Trophoblast cell (in vitro differentiated cells and primary cell): ENCODE measurements at regions not wholly inside any gene's neighbourhood (a gene's known extent, or its start where the extent isn't known, plus 50 kb on each side); places are given as distances from the start of the nearest gene placed in this dataset.

Source experiments
- DNase-seq, 2 donors: peaks; one replicate each; pipeline ENCODE4 v3.0.0-alpha.2; 2016
- H2AFZ ChIP-seq: 2 replicates; pipeline ENCODE4 v1.6.1; 2013; ENCODE audit warnings: low read length, moderate library complexity, mild to moderate bottlenecking; ENCODE audit not compliant: insufficient read depth, poor library complexity
- H2AK5ac ChIP-seq: 2 replicates; pipeline ENCODE4 v1.6.1; 2013; ENCODE audit warnings: mild to moderate bottlenecking, low read length
- H2BK120ac ChIP-seq: 2 replicates; pipeline ENCODE4 v1.6.1; 2013; ENCODE audit warnings: low read length, mild to moderate bottlenecking, moderate library complexity; ENCODE audit not compliant: insufficient read depth, poor library complexity
- H2BK12ac ChIP-seq: 2 replicates; pipeline ENCODE4 v1.6.1; 2013; ENCODE audit warnings: mild to moderate bottlenecking, low read length, moderate library complexity
- H2BK5ac ChIP-seq: 2 replicates; pipeline ENCODE4 v1.6.1; 2013; ENCODE audit warnings: low read length, low read depth, moderate library complexity, mild to moderate bottlenecking; ENCODE audit not compliant: poor library complexity
- H3K14ac ChIP-seq: 2 replicates; pipeline ENCODE4 v1.6.1; 2013; ENCODE audit warnings: mild to moderate bottlenecking, low read length
- H3K18ac ChIP-seq: 2 replicates; pipeline ENCODE4 v1.6.1; 2013; ENCODE audit warnings: mild to moderate bottlenecking, low read length
- H3K23ac ChIP-seq: 2 replicates; pipeline ENCODE4 v1.6.1; 2013; ENCODE audit warnings: low read length
- H3K27ac ChIP-seq: 2 replicates; pipeline ENCODE4 v1.5.1; 2013; ENCODE audit warnings: low read depth, mild to moderate bottlenecking, inconsistent platforms, low read length, moderate library complexity
- H3K27me3 ChIP-seq: 2 replicates; pipeline ENCODE4 v1.6.1; 2013; ENCODE audit warnings: inconsistent platforms, mild to moderate bottlenecking, low read length, moderate library complexity; ENCODE audit not compliant: insufficient read depth
- H3K36me3 ChIP-seq, 2 experiments: 1 replicate in 1 of 2; 2 replicates in 1 of 2; pipeline ENCODE4 v1.6.1; 2013; ENCODE audit warnings: low read length in 2 of 2, mild to moderate bottlenecking in 2 of 2, moderate library complexity in 1 of 2; ENCODE audit not compliant: insufficient read depth in 2 of 2, control insufficient read depth in 1 of 2
- H3K4ac ChIP-seq: 2 replicates; pipeline ENCODE4 v1.6.1; 2013; ENCODE audit warnings: low read depth, mild to moderate bottlenecking, low read length, moderate library complexity
- H3K4me1 ChIP-seq, 2 experiments: 1 replicate in 1 of 2; 2 replicates in 1 of 2; pipeline ENCODE4 v1.6.1; 2013; ENCODE audit warnings: low read length in 2 of 2, mild to moderate bottlenecking in 2 of 2, moderate library complexity in 1 of 2; ENCODE audit not compliant: insufficient read depth in 2 of 2, control insufficient read depth in 1 of 2
- H3K4me2 ChIP-seq: 2 replicates; pipeline ENCODE4 v1.6.1; 2013; ENCODE audit warnings: inconsistent platforms, mild to moderate bottlenecking, low read length, moderate library complexity
- H3K4me3 ChIP-seq: 2 replicates; pipeline ENCODE4 v1.5.1; 2013; ENCODE audit warnings: mild to moderate bottlenecking, low read depth, low read length, inconsistent platforms
- H3K79me1 ChIP-seq: one replicate; pipeline ENCODE4 v1.6.1; 2013; ENCODE audit warnings: low read length
- H3K79me2 ChIP-seq: 2 replicates; pipeline ENCODE4 v1.6.1; 2013; ENCODE audit warnings: low read length, mild to moderate bottlenecking; ENCODE audit not compliant: control insufficient read depth, insufficient read depth, poor library complexity
- H3K9ac ChIP-seq: 2 replicates; pipeline ENCODE4 v1.6.1; 2013; ENCODE audit warnings: mild to moderate bottlenecking, low read length
- H3K9me3 ChIP-seq: 2 replicates; pipeline ENCODE4 v1.6.1; 2013; ENCODE audit warnings: low read depth, mild to moderate bottlenecking, control low read depth, inconsistent platforms, low read length; ENCODE audit not compliant: insufficient read depth
- H4K12ac ChIP-seq: 2 replicates; pipeline ENCODE4 v1.6.1; 2013; ENCODE audit warnings: low read depth, mild to moderate bottlenecking, low read length, moderate library complexity
- H4K8ac ChIP-seq: 2 replicates; pipeline ENCODE4 v1.6.1; 2013; ENCODE audit warnings: low read depth, mild to moderate bottlenecking, low read length, moderate library complexity
- H4K91ac ChIP-seq: one replicate; pipeline ENCODE4 v1.6.1; 2013; ENCODE audit warnings: low read depth, mild to moderate bottlenecking, low read length, moderate library complexity
- WGBS: extraction: QIAGEN DNeasy Blood & Tissue Kit; methylation state at CpG from one replicate; pipeline ENCODE4 v1.1.7; 2013; ENCODE audit warnings: missing lambda C conversion rate; ENCODE audit not compliant: insufficient read length, insufficient coverage; ENCODE audit errors: extremely low coverage; 5-methylcytosine and 5-hydroxymethylcytosine counted together

GRCh38 chr5:160970605-160971191 is 118.7 kb upstream of the ATP10B start:
- no peak overlapping the region for H2BK12ac ChIP-seq
- no peak overlapping the region for H2AK5ac ChIP-seq
- H3K79me1 ChIP-seq = no peaks in the 10 kb centered on the region
- H3K4me1 ChIP-seq = peaks cover 0 to 1% of the 10 kb centered on the region in 2 experiments
- no peaks in the 10 kb centered on the region for H3K79me2 ChIP-seq
- H2BK120ac ChIP-seq = no peak overlapping the region
- no peak overlapping the region for H2BK5ac ChIP-seq
- no peak overlapping the region for H4K91ac ChIP-seq
- H3K27me3 ChIP-seq = no peaks in the 10 kb centered on the region
- no peak overlapping the region for H3K14ac ChIP-seq
- H3K4ac ChIP-seq = no peak overlapping the region
- no CpG with 5 or more reads among the region's 1 CpG for WGBS
- no peak overlapping the region for H3K27ac ChIP-seq
- no peak overlapping the region for H3K23ac ChIP-seq
- H3K36me3 ChIP-seq = no peaks in the 10 kb centered on the region
- no peak overlapping the region for H3K4me2 ChIP-seq
- H3K18ac ChIP-seq = no peak overlapping the region
- peak in 1 of 2 donors; percentile 49 for DNase-seq
- H3K9me3 ChIP-seq = no peaks in the 10 kb centered on the region
- no peak overlapping the region for H3K4me3 ChIP-seq
- H4K8ac ChIP-seq = no peak overlapping the region
- no peak overlapping the region for H4K12ac ChIP-seq
- no peak overlapping the region for H2AFZ ChIP-seq
- no peak overlapping the region for H3K9ac ChIP-seq

- no peaks in the 10 kb centered on the region for H3K27me3 ChIP-seq
- H3K9me3 ChIP-seq = no peaks in the 10 kb centered on the region
- no peak overlapping the region for H2BK120ac ChIP-seq
- no peaks in the 10 kb centered on the region for H3K36me3 ChIP-seq
- no peak overlapping the region for H2AFZ ChIP-seq
- no peak overlapping the region for H2BK5ac ChIP-seq
- H3K4me1 ChIP-seq = peaks cover 0 to 1% of the 10 kb centered on the region in 2 experiments
- H3K4ac ChIP-seq = no peak overlapping the region
- no peak overlapping the region for H3K9ac ChIP-seq
- H4K8ac ChIP-seq = no peak overlapping the region
- DNase-seq = no peak
- no peak overlapping the region for H3K14ac ChIP-seq
- H4K91ac ChIP-seq = no peak overlapping the region
- H3K4me3 ChIP-seq = no peak overlapping the region
- H3K23ac ChIP-seq = no peak overlapping the region
- no peak overlapping the region for H3K18ac ChIP-seq
- H2BK12ac ChIP-seq = no peak overlapping the region
- H2AK5ac ChIP-seq = no peak overlapping the region
- no peaks in the 10 kb centered on the region for H3K79me1 ChIP-seq
- H3K4me2 ChIP-seq = no peak overlapping the region
- no peak overlapping the region for H3K27ac ChIP-seq
- H3K79me2 ChIP-seq = no peaks in the 10 kb centered on the region
- no peak overlapping the region for H4K12ac ChIP-seq
Observed at GRCh38 chr5:160969645-160970044, 117.6 kb upstream of the ATP10B start.

- no peak overlapping the region for H3K14ac ChIP-seq
- H3K4ac ChIP-seq = no peak overlapping the region
- H3K18ac ChIP-seq = no peak overlapping the region
- H3K4me3 ChIP-seq = no peak overlapping the region
- H3K23ac ChIP-seq = no peak overlapping the region
- H4K91ac ChIP-seq = no peak overlapping the region
- DNase-seq = peak in 1 of 2 donors; percentile 10
- H3K9me3 ChIP-seq = no peaks in the 10 kb centered on the region
- no peak overlapping the region for H4K8ac ChIP-seq
- H2BK12ac ChIP-seq = no peak overlapping the region
- H3K27me3 ChIP-seq = no peaks in the 10 kb centered on the region
- no peak overlapping the region for H3K4me2 ChIP-seq
- no peaks in the 10 kb centered on the region for H3K79me2 ChIP-seq
- no peak overlapping the region for H4K12ac ChIP-seq
- no peaks in the 10 kb centered on the region for H3K36me3 ChIP-seq
- H2BK120ac ChIP-seq = no peak overlapping the region
- no peak overlapping the region for H2BK5ac ChIP-seq
- H3K79me1 ChIP-seq = no peaks in the 10 kb centered on the region
- no peak overlapping the region for H3K27ac ChIP-seq
- H3K9ac ChIP-seq = no peak overlapping the region
- H2AFZ ChIP-seq = no peak overlapping the region
- peaks cover 0 to 1% of the 10 kb centered on the region in 2 experiments for H3K4me1 ChIP-seq
- no peak overlapping the region for H2AK5ac ChIP-seq
- no CpG with 5 or more reads among the region's 6 CpGs for WGBS
Observed at GRCh38 chr5:160968480-160968879, 116.5 kb upstream of the ATP10B start.

- Histone ChIP-seq H3K4ac (no peak overlapping the region), H3K4me2 (no peak overlapping the region), H3K79me2 (no peaks in the 10 kb centered on the region), H3K79me1 (no peaks in the 10 kb centered on the region), H3K23ac (no peak overlapping the region), H2AK5ac (no peak overlapping the region), H2AFZ (no peak overlapping the region), H4K12ac (no peak overlapping the region), H3K27ac (no peak overlapping the region), H3K9ac (no peak overlapping the region), H3K4me1 (peaks cover 0 to 1% of the 10 kb centered on the region in 2 experiments), H2BK120ac (no peak overlapping the region), H3K27me3 (no peaks in the 10 kb centered on the region), H3K4me3 (no peak overlapping the region), H2BK12ac (no peak overlapping the region), H3K36me3 (no peaks in the 10 kb centered on the region), H3K18ac (no peak overlapping the region), H3K14ac (no peak overlapping the region), H2BK5ac (no peak overlapping the region), H4K8ac (no peak overlapping the region), H3K9me3 (no peaks in the 10 kb centered on the region), H4K91ac (no peak overlapping the region)
- 100% methylated on average over 2 of the region's 2 CpGs for WGBS
- DNase-seq = peak in 1 of 2 donors; percentile 6
Observed at GRCh38 chr5:160966921-160967320, 114.9 kb upstream of the ATP10B start.
